Suppressor macrophage treated with lipopolysaccharide for 1 hour (primary cell): ENCODE measurements at regions not wholly inside any gene's neighbourhood (a gene's known extent, or its start where the extent isn't known, plus 50 kb on each side); places are given as distances from the start of the nearest gene placed in this dataset.
A peak's percentile ranks its signal among the peaks of the same experiment; 100 is the strongest.
"Not testable (repeated sequence)": the region's sequence is repeated elsewhere in the genome, so short reads cannot be mapped to it uniquely, and the experiment has no call there.

Source experiments
- DNase-seq, 3 donors: peaks; one replicate each; pipeline ENCODE4 v3.0.0-alpha.2; 2020 to 2022

GRCh38 chrX:128601706-128602105 is 549.5 kb upstream of the ACTRT1 start:
- DNase-seq = no peak

GRCh38 chrX:128599632-128600031 is 547.4 kb upstream of the ACTRT1 start:
- no peak for DNase-seq

- no peak for DNase-seq
These were observed 529.8 kb upstream of the ACTRT1 start for GRCh38 chrX:128582036-128582435.

GRCh38 chrX:128581615-128582014 is 529.4 kb upstream of the ACTRT1 start:
- no peak for DNase-seq

- no peak for DNase-seq
These were observed 490.9 kb upstream of the ACTRT1 start for GRCh38 chrX:128543114-128543513.

GRCh38 chrX:128518508-128518907 is 466.3 kb upstream of the ACTRT1 start:
- peak in 2 of 3 donors; percentile 0 to 1 for DNase-seq

- no peak for DNase-seq
These were observed 465.5 kb upstream of the ACTRT1 start for GRCh38 chrX:128517691-128518090.

GRCh38 chrX:128504496-128504895 is 452.3 kb upstream of the ACTRT1 start:
- no peak for DNase-seq

- DNase-seq = peak in 1 of 3 donors; percentile 6
These were observed 411.9 kb upstream of the ACTRT1 start for GRCh38 chrX:128464116-128464515.

GRCh38 chrX:128460835-128461234 is 408.6 kb upstream of the ACTRT1 start:
- no peak for DNase-seq

GRCh38 chrX:128458888-128459287 is 406.7 kb upstream of the ACTRT1 start:
- DNase-seq = no peak

GRCh38 chrX:128457674-128458073 is 405.5 kb upstream of the ACTRT1 start:
- no peak for DNase-seq

- DNase-seq = no peak
These were observed 387.0 kb upstream of the ACTRT1 start for GRCh38 chrX:128439159-128439558.

GRCh38 chrX:128438082-128438481 is 385.9 kb upstream of the ACTRT1 start:
- DNase-seq = no peak

- no peak for DNase-seq
These were observed 384.3 kb upstream of the ACTRT1 start for GRCh38 chrX:128436397-128437103.

- DNase-seq = no peak
These were observed 373.3 kb upstream of the ACTRT1 start for GRCh38 chrX:128425546-128425945.

- no peak for DNase-seq
These were observed 356.6 kb upstream of the ACTRT1 start for GRCh38 chrX:128408842-128409241.

GRCh38 chrX:128396601-128397000 is 344.4 kb upstream of the ACTRT1 start:
- DNase-seq = no peak

- DNase-seq = not testable (repeated sequence)
These were observed 331.6 kb upstream of the ACTRT1 start for GRCh38 chrX:128383846-128384245.

GRCh38 chrX:128365492-128365891 is 313.3 kb upstream of the ACTRT1 start:
- peak in 2 of 3 donors; percentile 0 to 19 for DNase-seq

GRCh38 chrX:128335671-128336070 is 283.5 kb upstream of the ACTRT1 start:
- DNase-seq = no peak

GRCh38 chrX:128334821-128335220 is 282.6 kb upstream of the ACTRT1 start:
- DNase-seq = no peak

GRCh38 chrX:128310912-128311311 is 258.7 kb upstream of the ACTRT1 start:
- no peak for DNase-seq

GRCh38 chrX:128309311-128309710 is 257.1 kb upstream of the ACTRT1 start:
- no peak for DNase-seq

GRCh38 chrX:128294198-128294597 is 242.0 kb upstream of the ACTRT1 start:
- no peak for DNase-seq
